ENCODE measurements at regions not wholly inside any gene's neighbourhood (a gene's known extent, or its start where the extent isn't known, plus 50 kb on each side); places are given as distances from the start of the nearest gene placed in this dataset.

- DNase-seq: no peak
Observed at GRCh38 chr3:30170681-30171438, 435.5 kb upstream of the TGFBR2 start.

DNA sequence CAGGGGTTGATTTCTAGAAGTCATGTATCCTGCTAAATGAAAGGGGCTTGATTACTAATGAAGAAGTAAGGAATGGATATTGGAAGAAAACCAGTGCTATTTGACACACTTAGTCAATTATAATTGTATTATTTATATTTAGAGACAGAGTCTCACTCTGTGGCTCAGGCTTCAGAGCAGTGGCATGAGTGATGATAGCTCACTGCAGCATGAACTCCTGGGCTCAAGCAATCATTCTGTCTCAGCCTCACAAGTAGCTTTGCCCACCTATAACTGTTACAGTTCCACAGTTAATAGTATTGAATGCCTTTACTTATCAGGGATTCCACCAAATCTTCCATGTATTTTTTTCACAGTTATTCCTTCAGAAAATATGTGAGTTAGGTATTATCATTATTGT lies 432.0 kb upstream of the TGFBR2 start:
- DNase-seq: no peak

- no peak for DNase-seq
Observed at GRCh38 chr3:30180310-30181177, 425.9 kb upstream of the TGFBR2 start.

DNA sequence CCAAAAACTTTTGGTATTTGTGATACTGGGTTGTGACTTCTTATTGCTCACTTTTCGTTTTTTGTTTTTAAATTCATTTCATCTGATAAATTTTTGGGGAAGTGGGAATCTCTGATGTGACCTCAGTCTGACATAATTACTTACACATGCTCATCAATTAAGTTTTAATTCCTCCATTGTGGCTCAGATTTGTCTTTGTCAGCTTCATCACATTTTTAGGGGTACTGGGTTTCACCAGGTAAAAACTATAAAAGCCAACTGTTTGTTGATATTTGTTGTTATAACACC lies 425.3 kb upstream of the TGFBR2 start:
- no peak for DNase-seq

GRCh38 chr3:30181581-30181980 lies 424.8 kb upstream of the TGFBR2 start:
- no peak for DNase-seq

GRCh38 chr3:30183421-30183820 lies 423.0 kb upstream of the TGFBR2 start:
- DNase-seq: no peak

- no peak for DNase-seq
Observed at GRCh38 chr3:30184091-30184810, 422.1 kb upstream of the TGFBR2 start.

DNA sequence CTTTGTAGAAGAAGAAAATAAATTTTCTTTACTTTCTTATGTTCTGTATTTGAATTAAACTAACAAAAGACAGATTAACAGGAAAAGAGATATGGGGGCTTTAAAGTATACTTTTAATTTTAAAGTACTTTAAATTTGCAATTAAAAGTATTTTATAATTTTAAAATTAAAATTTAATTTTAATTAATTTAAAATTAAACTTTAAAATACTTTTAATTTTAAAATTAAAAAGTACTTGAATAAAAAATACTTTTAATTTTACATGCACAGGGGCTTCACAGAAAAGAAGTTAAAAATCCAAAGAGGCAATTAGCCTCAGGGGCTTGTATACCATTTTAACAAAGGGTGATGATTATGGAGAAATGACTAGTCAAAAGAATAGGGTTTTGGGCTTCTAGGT lies 420.5 kb upstream of the TGFBR2 start:
- DNase-seq: no peak

DNA sequence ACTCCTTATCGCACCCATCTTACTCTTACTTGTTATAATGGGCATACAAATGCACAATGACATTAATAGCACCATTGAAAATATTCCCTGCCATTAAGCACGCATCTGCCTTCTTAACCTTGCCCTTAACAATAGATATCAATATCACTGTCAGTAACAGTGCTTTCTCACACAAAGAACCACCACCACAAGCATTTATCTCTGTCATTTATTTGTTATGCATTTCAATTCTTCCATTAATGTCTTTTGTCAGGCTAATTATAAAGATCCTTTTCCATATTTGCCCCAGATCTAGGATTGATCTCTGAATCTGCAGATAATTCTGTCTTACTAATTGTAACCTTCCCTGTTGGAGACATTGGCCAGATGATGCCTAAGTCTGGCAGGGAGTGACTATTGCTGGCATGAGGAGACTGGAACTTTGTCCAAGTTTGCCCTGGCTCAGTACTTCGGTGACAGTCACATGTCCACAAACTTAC lies 419.6 kb upstream of the TGFBR2 start:
- DNase-seq: no peak

GRCh38 chr3:30187366-30187765 lies 419.0 kb upstream of the TGFBR2 start:
- DNase-seq: no peak

DNA sequence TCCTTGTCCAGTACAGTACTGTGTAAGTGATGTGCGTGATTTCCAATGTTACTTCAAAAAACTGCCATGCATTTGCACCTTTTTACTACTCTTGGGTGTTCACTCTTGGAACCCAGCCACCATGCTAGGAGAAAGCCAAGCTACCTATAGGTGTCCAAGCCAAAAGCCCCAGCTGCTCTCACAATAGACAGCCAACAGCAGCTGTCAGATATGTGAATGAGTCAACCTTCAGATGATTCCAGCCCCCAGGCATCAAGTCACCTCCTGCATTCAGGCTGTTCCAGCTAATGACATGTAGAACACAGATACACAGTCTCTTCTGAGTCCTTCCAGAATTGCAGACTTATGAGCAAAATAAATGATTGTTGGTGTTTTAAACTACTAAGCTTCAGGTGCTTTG lies 417.7 kb upstream of the TGFBR2 start:
- DNase-seq: no peak

DNA sequence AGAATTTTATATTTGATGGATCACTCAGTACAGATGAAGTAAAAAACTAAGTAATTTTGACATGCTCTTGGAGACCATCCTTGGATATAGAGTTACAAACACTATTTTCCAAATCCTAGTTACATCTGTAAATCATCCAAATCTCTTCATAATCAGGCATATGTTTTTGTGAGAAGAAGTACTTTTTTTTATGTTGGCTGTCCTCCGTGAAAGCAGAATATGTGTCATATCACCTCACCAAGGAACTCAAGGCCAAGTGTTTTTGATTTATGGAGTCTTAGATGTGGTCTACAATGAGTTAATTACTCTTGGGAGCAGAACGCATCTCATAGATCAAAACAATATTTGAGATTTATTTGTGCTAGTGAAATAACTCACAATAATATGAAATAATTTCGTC lies 416.5 kb upstream of the TGFBR2 start:
- DNase-seq: no peak

- no peak for DNase-seq
Observed at GRCh38 chr3:30193625-30194044, 412.8 kb upstream of the TGFBR2 start.

DNA sequence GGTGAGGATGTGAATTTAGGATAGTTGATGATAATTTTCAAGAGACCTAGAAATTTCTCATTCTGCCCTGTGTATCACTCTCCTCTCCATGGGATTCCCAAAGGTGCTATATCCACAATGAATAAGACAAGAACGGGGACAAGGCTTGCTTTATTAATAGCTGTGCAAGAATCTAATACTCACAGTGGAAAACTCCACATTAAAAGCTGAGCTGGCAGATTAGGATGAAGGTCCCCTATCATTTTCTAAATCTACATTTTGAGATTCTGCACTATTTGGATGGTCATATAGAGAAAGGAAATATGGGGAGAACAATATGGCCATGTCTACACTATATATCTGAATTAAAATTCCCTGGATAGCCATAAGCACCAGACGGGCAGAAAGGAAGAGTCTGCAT lies 411.0 kb upstream of the TGFBR2 start:
- DNase-seq: no peak

- DNase-seq: no peak
Observed at GRCh38 chr3:30198162-30198561, 408.2 kb upstream of the TGFBR2 start.

DNA sequence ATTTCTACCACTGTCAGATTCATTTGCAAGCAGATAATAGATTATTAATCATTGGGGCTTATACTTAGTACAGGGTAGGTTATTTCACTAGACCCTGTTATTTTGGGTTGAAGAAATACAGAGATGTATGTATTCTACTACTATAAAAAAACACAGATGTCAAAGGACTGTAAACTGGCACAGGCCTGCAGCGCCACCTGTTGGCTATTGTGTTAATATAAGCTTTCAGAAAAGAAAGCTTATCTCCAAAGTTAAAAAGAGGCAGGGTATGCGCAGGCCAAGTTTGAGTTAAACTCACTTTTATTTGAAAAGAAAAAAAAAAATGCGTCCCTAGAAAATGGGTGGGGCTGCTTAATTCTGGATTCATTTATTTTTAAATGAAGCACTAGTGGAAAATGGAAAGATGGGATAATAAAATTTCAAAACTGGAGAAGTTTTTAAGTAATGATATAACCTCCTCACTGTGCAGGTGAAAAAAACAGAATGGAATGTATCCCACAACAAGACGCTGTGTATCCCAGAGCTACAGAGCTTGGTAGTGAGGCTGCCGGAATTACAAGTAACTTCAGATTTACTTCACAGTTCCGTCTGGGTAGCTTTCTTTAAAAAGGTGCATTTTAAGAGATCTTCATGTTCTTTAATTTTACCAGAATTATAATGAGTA lies 407.2 kb upstream of the TGFBR2 start:
- DNase-seq: peak; percentile 2

- DNase-seq: no peak
Observed at GRCh38 chr3:30199855-30200254, 406.5 kb upstream of the TGFBR2 start.

GRCh38 chr3:30201715-30202114 lies 404.7 kb upstream of the TGFBR2 start:
- DNase-seq: no peak

DNA sequence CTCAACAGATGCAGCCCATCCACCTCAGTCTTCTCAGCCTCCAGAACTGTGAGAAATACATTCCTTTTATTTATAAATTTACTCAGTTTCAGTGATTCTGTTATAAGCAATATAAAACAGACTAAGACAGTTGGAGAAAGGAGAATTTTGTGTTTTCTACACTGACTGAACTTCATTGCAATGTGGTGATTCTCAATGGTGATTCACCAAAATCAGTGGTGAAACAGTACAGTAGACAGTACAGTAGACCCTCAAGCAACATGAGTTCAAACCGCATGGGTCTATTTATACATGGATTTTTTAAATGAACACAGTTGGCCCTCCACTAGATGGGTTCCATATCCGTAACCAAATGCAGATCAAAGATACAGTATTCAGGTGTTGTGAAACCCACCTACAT lies 403.1 kb upstream of the TGFBR2 start:
- DNase-seq: no peak

GRCh38 chr3:30204126-30204525 lies 402.3 kb upstream of the TGFBR2 start:
- DNase-seq: no peak

- no peak for DNase-seq
Observed at GRCh38 chr3:30206051-30206450, 400.4 kb upstream of the TGFBR2 start.

GRCh38 chr3:30221619-30222018 lies 384.8 kb upstream of the TGFBR2 start:
- DNase-seq: no peak

- DNase-seq: no peak
Observed at GRCh38 chr3:30222441-30222840, 384.0 kb upstream of the TGFBR2 start.
